HepG2 (cell line): ENCODE measurements at regions not wholly inside any gene's neighbourhood (a gene's known extent, or its start where the extent isn't known, plus 50 kb on each side); places are given as distances from the start of the nearest gene placed in this dataset. TPM values are rescaled to one million over a fixed set of nuclear protein-coding genes. Genes with fewer than 3 reads are reported as not detected.

Experiments
- ATAC-seq: fragments of 200-7000 bp; cut with Tn5 transposase; 3 replicates; pipeline ENCODE4 v1.9.1; 2020; ENCODE audit warnings: mild to moderate bottlenecking, moderate library complexity
- BruUV-seq: library from RNA; stranded (reverse); fragments of 400-500 nt; replicated peaks from 2 replicates; lab custom pipeline; 2021; lab: Mats Ljungman, UMichigan
- CTCF ChIA-PET: fragments of 300-600 bp; formaldehyde crosslinking; extraction: SDS; loops from one replicate; lab custom pipeline; 2021; ENCODE audit warnings: low total read pairs, inconsistent platforms, low intra/inter-chr PET ratio; lab: Yijun Ruan, JAX
- POLR2A ChIA-PET: fragments of 350-600 bp; sonication (Branson Sonifier 250); formaldehyde crosslinking; loops from one replicate; lab custom pipeline; 2020; ENCODE audit warnings: antibody characterized with exemption, inconsistent platforms; lab: Yijun Ruan, JAX
- DNase-seq: peaks from one replicate; pipeline ENCODE4 v3.0.0-alpha.2; 2015; ENCODE audit warnings: low spot score
- FAIRE-seq: peaks from 3 replicates; lab custom pipeline; 2011; peaks lifted over from hg19 to GRCh38; lab: Jason Lieb, UNC
- H2AFZ ChIP-seq: one replicate; pipeline ENCODE4 v1.6.1; 2011; ENCODE audit warnings: low read length, inconsistent platforms
- H3K27ac ChIP-seq: fragments of 300-600 bp; 3 replicates; pipeline ENCODE4 v1.8.0; 2011; ENCODE audit warnings: mixed run types, mild to moderate bottlenecking, mixed read lengths, low read length, inconsistent platforms; ENCODE audit not compliant: insufficient read depth; ENCODE audit errors: extremely low read length
- H3K27me3 ChIP-seq, 2 experiments: fragments of 200-600 bp in 1 of 2; 2 replicates in 1 of 2; 3 replicates in 1 of 2; pipeline versions ENCODE4 v1.6.0 to v1.8.0; 2011; ENCODE audit warnings: low read length in 2 of 2, mild to moderate bottlenecking in 2 of 2, moderate library complexity in 2 of 2, inconsistent platforms in 1 of 2; ENCODE audit not compliant: insufficient read depth in 2 of 2, control insufficient read depth in 1 of 2
- H3K36me3 ChIP-seq, 2 experiments: fragments of 200-600 bp in 1 of 2; replicated peaks in 1 of 2; 2 replicates in 1 of 2; 3 replicates in 1 of 2; pipeline versions ENCODE4 v1.5.1 to v1.8.0; 2011; ENCODE audit warnings: low read length in 2 of 2, inconsistent platforms in 1 of 2; ENCODE audit not compliant: insufficient read depth in 2 of 2, control insufficient read depth in 1 of 2
- H3K4me1 ChIP-seq: 2 replicates; pipeline ENCODE4 v1.5.1; 2012; ENCODE audit warnings: low read length, inconsistent platforms; ENCODE audit not compliant: insufficient read depth
- H3K4me2 ChIP-seq: 2 replicates; pipeline ENCODE4 v1.6.0; 2011; ENCODE audit warnings: low read depth, low read length, inconsistent platforms
- H3K4me3 ChIP-seq, 3 experiments: fragments of 200-600 bp in 1 of 3; sonication (generic), shearing (Covaris generic) in 1 of 3; replicated peaks in 1 of 3; 2 replicates each; pipeline ENCODE4 v1.5.1; 2011 to 2016; ENCODE audit warnings: low read length in 3 of 3, inconsistent platforms in 2 of 3, low read depth in 2 of 3, mild to moderate bottlenecking in 2 of 3, control low read depth in 1 of 3, mixed read lengths in 1 of 3; ENCODE audit not compliant: insufficient read depth in 1 of 3
- H3K79me2 ChIP-seq: one replicate; pipeline ENCODE4 v1.6.1; 2011; ENCODE audit warnings: low read length, inconsistent platforms; ENCODE audit not compliant: insufficient read depth
- H3K9ac ChIP-seq: 2 replicates; pipeline ENCODE4 v1.6.0; 2011; ENCODE audit warnings: mild to moderate bottlenecking, low read depth, low read length, inconsistent platforms; ENCODE audit not compliant: insufficient read depth
- H3K9me3 ChIP-seq: 2 replicates; pipeline ENCODE4 v1.5.1; 2012; ENCODE audit warnings: mild to moderate bottlenecking, low read length
- H4K20me1 ChIP-seq: 2 replicates; pipeline ENCODE4 v1.6.0; 2011; ENCODE audit warnings: inconsistent platforms, mild to moderate bottlenecking, low read length, moderate library complexity; ENCODE audit not compliant: insufficient read depth
- CTCF ChIP-seq: sonication (generic); formaldehyde crosslinking; IDR thresholded peaks from 2 replicates; pipeline ENCODE4 v1.5.0; 2020; ENCODE audit warnings: mild to moderate bottlenecking, missing genetic modification reagents, moderate library complexity
- RAD21 ChIP-seq: fragments of 450-650 bp; formaldehyde crosslinking; IDR thresholded peaks from 2 replicates; pipeline ENCODE4 v1.5.0; 2020; ENCODE audit warnings: mild to moderate bottlenecking
- SMC3 ChIP-seq: IDR thresholded peaks from 2 replicates; pipeline ENCODE4 v1.6.1; 2011; ENCODE audit warnings: low read length, improper control_type of control experiment
- STAG1 ChIP-seq: sonication (generic); formaldehyde crosslinking; IDR thresholded peaks from 2 replicates; pipeline ENCODE4 v1.4.0; 2020; ENCODE audit warnings: missing genetic modification reagents
- ZNF350 ChIP-seq: sonication (generic); formaldehyde crosslinking; IDR thresholded peaks from 2 replicates; pipeline ENCODE4 v1.4.0; 2020; ENCODE audit warnings: mild to moderate bottlenecking, low read depth, missing genetic modification reagents, borderline replicate concordance
- ZNF775 ChIP-seq: sonication (generic); formaldehyde crosslinking; IDR thresholded peaks from 2 replicates; pipeline ENCODE4 v1.4.0; 2020; ENCODE audit warnings: missing genetic modification reagents, mild to moderate bottlenecking, moderate library complexity, borderline replicate concordance
- WGBS: methylation state at CpG from one replicate; pipeline ENCODE4 v1.1.6; 2017; ENCODE audit warnings: low lambda C conversion rate; 5-methylcytosine and 5-hydroxymethylcytosine counted together
- in situ Hi-C: cut with HindIII; loops from 2 replicates; pipeline ENCODE4 v1.10.0; 2017; ENCODE audit warnings: low pct_unique_long_range_greater_than_20kb; ENCODE audit not compliant: extremely low pct_ligation_motif_present
- intact Hi-C: fragments of 100-400 bp; cut with micrococcal nuclease; formaldehyde crosslinking; loops from one replicate; pipeline ENCODE4 v1.10.0; 2022; ENCODE audit not compliant: unreplicated experiment
- microRNA-seq: library from miRNA; unstranded; fragments of <30 nt; microRNA quantifications from one replicate; pipeline ENCODE4, GENCODE V29; 2020
- small RNA-seq, 3 experiments: library from RNA; depleted of rRNA; stranded (forward); fragments of <200 nt; gene quantifications; one replicate each; pipeline ENCODE3, GENCODE V24; 2012; ENCODE audit warnings: low read depth in 2 of 3, low replicate concordance in 1 of 3; ENCODE audit not compliant: insufficient read length in 3 of 3, insufficient read depth in 2 of 3
- TF ChIP-seq, protein P1 (sequence below): sonication (generic); IDR thresholded peaks from 2 replicates; pipeline ENCODE4 v1.6.1; 2016; ENCODE audit warnings: low read depth, borderline replicate concordance

GRCh38 chr13:60629158-60629557 is 232.1 kb downstream of the TDRD3 start (continued):
- TF ChIP-seq, protein P1, sequence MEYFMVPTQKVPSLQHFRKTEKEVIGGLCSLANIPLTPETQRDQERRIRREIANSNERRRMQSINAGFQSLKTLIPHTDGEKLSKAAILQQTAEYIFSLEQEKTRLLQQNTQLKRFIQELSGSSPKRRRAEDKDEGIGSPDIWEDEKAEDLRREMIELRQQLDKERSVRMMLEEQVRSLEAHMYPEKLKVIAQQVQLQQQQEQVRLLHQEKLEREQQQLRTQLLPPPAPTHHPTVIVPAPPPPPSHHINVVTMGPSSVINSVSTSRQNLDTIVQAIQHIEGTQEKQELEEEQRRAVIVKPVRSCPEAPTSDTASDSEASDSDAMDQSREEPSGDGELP = no peak
- TF ChIP-seq, all 625 proteins: peak for 0

DNA sequence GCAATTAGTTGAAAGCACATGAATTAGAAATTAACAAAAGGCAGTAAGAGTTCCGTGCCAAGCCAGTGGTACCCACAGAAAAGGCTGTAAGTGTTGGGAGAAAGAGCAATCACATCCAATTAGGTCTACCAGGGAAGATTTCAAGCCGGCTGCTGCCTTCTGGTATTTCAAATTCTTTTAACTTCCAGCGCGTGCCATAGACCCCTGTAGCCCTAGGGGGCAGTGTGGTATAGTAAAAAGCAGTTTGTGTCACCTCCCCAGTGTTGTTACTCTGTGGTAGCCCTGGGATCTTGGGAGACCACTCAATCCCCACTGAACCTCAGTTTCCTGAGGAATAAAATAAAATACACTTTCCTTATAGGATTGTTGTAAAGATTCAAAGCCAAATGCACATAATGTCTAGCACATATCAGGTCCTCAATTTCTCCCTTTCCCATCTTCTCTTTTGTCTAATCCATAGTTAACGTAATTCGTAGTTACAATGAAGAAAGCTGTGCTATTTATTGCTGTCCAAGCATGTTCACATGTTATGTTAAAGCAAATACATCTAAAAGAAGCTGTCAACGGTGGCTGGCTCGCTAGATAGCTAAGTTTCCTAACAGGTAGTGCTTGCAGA is 230.2 kb downstream of the TDRD3 start:
- H3K4me2 ChIP-seq = no peak overlapping the region
- no peaks in the 10 kb centered on the region for H3K4me1 ChIP-seq
- H2AFZ ChIP-seq = no peak overlapping the region
- in situ Hi-C loops = loop anchor here (25.0 kb wide), 2 partner anchors 785 to 1060 kb away; partner anchors contain the start of gene PCDH20
- DNase-seq (peak; percentile 29), FAIRE-seq (peak; percentile 12), ATAC-seq (peak; percentile 98)
- no TSS peak for BruUV-seq
- no peak overlapping the region for H3K27ac ChIP-seq
- no peaks in the 10 kb centered on the region for H3K79me2 ChIP-seq
- 33% methylated on average over 8 of the region's 8 CpGs for WGBS
- H3K9me3 ChIP-seq = no peaks in the 10 kb centered on the region
- ChIA-PET POLR2A (no interaction called here), CTCF (interaction anchor here (0.5 to 1.2 kb wide), 2 partner anchors 29 to 628 kb away, joined by 3 read pairs; no protein-coding TSS in a partner anchor)
- H3K9ac ChIP-seq = no peak overlapping the region
- no peak for TF ChIP-seq ZNF350 (CRISPR knock-in tag)
- peak; percentile 58 for TF ChIP-seq RAD21 (CRISPR knock-in tag)
- peak; percentile 81 for TF ChIP-seq STAG1 (CRISPR knock-in tag)
- no peak for TF ChIP-seq ZNF775 (CRISPR knock-in tag)
- TF ChIP-seq SMC3 = peak; percentile 48
- peak; percentile 76 for TF ChIP-seq CTCF (CRISPR knock-in tag)
- H4K20me1 ChIP-seq = no peaks in the 10 kb centered on the region
- H3K27me3 ChIP-seq = no peaks in the 10 kb centered on the region; a peak in 1 of 5 replicates
- intact Hi-C loops = loop anchor here (10.0 kb wide), 1 partner anchor 628 kb away; no protein-coding TSS in a partner anchor
- H3K4me3 ChIP-seq = no peak overlapping the region
- H3K36me3 ChIP-seq = no peaks in the 10 kb centered on the region

Small RNA genes lying in the stretch of these regions (microRNA-seq; reads per million reads assigned to microRNA genes)
- gene MIR3169 = not detected

Small RNA genes lying in the stretch of these regions (small RNA-seq; reads per million reads assigned to genes)
- gene MIR3169 (0 reads per million in 3 experiments), gene RNY3P5 (0 reads per million in 3 experiments)
